Activated T-cell treated with anti-CD3 and anti-CD28 coated beads for 48 hours (primary cell): ENCODE measurements at regions not wholly inside any gene's neighbourhood (a gene's known extent, or its start where the extent isn't known, plus 50 kb on each side); places are given as distances from the start of the nearest gene placed in this dataset.

ENCODE experiments used
- DNase-seq: peaks from one replicate; pipeline ENCODE4 v3.0.0-alpha.2; 2020; ENCODE audit warnings: low read depth

DNA sequence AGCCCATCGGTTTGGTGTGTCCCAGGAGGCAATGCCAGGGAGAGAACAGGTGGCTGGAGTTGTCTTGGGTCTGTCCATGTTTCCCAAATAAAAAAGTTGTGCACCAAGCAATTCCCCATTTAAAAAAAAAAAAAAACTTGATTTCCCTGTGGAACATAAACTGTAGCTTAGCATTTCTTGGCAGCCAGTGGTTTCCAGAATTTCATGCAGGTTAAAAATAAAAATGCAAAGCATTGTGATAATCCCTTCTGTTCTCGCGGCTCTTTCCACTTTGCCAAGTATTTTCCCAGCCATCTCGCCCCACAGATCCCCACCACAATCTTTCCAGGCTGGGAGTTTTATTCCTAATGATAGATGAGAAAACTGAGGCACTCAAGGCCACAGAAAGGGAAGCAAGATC lies 51.4 kb upstream of the MSX1 start:
- DNase-seq, result no peak

DNA sequence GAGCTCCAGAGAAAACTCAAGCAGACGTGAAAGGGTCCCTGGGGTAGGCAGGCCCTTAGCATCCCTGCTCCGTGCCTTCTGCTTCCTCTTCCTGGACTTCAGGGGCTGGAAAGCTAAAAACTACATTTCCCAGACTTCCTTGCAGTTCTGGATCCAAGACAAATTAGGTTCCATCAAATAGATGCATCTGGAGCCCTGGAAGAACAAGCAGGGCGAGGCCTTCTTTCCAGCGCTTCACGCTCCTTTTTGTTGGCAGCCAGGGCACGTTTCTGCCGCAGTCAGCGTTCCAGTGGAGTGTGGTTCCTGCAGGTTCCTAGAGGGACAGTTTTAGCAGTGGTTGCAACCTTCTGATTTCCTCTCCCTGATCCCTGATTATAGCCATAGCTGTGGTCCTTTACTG lies 53.6 kb upstream of the MSX1 start:
- DNase-seq, result no peak

DNA sequence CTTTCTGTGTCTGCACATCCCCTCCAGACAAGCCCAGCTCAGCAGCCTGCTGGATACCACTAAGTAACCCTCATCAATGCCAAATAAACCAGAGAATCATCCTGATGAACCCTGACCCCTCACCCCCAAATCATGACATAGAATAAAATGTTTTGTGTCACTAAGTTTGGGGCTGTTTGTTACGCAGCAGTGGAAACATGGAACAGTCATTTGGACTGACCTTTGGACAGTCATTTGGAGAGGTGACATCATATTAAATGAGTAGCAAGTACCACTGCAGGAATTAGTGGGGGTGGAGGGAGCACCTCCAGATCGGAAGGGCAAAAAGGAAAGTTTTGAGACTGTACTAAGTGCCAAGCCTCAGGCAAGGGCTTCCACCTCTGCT lies 55.6 kb upstream of the MSX1 start:
- no peak for DNase-seq

DNA sequence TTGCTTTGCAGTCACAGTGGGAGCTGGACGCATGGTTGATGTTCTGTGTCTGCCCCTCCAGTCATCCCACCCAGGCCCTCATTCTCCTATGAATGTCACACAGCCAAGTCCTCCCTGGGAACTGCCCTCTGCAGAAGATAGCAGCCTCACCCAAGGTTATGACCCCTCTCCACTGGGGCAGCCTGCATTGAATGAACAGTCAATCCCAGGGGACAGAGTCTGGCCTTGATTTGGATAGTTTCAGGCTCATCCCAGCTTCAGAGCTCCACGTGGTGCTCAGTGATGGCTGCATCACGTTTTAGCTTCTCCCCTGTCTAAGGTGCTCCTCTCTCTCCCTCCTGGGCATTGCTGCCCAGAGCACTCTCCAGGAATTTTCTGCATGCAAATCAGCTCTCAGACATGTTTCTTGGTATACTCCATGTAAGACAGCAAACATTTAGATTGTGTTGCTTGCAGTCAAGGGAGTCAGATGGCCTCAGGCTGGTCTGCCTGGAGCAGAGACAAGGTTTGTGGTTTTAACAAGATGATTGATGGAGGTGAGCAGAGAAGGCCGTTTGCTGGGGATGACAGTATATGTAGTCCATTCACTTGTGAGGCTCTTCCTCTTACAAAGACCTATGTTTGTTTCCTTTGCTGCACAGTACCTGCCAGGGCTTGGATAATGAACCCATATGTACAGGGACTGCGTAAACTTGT lies 56.1 kb upstream of the MSX1 start:
- DNase-seq, result no peak

DNA sequence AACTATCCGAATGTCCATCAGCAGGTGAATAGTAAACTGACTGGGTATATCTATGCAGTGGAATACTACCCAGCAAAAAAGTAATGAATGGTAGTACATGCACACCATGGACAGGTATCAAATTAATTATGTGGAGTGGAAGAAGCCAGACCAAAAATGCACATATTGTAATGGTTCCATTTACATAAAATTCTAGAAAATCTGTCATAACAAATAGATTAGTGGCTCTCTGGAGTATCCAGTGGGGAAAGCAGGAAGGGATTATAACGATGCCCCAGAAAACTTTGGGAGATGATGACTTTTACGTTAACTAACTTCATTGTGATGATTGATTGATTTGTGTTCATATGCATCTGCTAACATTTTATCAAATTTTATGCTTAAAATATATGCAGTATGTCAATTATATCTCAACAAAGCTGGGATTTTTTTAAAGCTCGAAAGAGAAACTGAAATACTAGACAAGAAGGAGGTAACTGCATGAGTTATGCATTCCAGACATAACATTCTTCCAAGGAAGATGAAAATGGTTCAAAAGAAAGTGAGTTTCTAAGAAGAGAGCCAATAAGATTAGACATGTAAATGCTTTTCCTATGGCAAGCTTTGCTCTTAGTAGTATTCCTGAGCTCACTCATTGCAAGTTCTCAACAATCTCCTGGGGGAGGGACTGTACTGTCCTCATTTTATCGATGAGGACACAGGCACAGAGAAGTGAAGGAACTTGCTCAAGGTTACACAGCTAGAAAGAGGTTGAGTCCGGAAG lies 58.6 kb upstream of the MSX1 start:
- no peak for DNase-seq

DNA sequence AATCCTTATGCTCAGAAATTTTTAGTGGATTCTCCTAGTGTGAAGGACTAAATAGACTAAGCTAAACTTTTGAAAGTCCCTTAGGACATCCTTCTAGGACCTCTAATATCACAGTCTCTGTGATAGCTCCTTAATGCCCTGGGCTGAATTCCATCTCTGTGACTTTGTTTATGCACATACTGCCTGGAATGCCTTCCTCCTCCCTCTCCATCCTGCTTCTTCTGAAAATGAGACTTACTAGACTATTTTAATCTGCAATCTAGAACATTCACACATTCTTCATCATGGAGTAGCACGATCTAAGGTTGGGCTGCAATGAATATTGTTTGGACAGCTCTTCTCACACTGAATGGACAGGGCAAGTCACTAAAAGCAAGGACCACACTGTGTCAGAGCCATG lies 65.0 kb upstream of the MSX1 start:
- DNase-seq, result no peak

DNA sequence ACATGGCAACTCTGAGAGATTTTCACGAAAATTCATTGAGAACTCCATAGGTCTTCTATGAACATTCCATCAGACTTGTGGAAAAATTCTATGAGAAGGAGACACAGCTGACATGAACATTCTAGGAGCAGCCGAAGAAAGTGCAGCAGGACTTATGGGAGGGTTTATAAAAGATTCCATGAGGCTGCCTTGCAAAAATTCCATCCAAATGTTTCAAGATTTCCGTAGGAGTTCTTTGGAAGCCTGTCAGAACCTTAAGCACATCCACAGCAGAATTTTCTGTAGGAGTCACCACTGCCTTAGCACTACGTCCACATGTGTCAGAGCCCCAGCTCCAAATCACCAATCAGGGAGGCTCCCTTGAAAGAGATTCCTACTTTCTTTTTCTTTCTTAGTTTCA lies 67.0 kb upstream of the MSX1 start:
- no peak for DNase-seq

DNA sequence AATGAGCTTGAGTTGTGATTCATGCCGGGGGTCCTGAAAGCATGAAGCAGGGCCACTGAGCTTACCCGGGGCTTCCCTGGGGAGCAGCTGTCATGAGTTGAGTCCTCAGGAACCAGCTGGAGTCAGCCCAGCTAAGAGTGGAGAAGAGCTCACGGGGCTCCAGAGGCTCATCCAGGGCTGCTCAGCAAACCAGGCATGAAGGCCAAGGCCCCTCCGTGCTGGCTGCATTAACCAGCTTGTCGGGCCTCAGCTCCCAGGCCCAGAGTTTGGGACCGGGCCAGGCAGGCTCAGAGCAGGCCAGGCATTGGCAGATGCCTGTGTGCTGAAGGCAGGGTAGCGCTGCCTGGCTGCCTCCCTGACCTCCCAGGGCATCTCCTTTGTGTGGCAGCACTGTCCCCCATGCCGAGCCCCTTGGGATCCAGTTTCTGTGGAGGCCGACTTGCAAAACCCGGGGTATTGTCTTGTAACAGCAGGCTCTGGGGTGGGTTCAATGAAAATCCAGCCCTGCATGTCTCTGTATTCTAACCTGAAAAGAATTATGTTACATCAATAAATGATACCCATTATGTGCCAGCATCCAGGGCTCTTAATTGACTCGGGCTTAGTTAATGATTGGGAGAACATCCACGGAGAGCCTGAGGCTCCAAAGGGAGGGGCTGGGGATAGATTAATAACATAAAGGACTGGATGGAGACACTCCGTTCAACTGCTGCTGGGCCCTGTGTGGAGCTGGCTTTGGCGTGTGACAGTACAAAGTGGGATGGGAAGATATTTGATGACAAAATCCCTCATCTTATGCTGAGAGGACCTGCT lies 68.0 kb upstream of the MSX1 start:
- DNase-seq, result no peak

DNA sequence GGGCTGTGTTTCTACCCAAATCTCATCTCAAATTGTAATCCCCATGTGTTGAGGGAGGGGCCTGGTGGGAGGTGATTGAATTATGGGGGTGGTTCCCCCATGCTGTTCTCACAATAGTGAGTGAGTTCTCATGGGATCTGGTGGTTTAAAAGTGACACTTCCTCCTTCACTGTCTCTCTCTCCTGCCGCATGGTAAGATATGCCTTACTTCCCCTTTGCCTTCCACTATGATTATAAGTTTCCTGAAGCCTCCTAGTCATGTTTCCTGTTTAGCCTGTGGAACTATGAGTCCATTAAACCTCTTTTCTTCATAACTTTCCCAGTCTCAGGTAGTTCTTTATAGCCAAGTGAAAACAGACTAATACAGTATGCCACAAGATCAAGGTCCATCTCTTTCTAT lies 70.0 kb upstream of the MSX1 start:
- no peak for DNase-seq

DNA sequence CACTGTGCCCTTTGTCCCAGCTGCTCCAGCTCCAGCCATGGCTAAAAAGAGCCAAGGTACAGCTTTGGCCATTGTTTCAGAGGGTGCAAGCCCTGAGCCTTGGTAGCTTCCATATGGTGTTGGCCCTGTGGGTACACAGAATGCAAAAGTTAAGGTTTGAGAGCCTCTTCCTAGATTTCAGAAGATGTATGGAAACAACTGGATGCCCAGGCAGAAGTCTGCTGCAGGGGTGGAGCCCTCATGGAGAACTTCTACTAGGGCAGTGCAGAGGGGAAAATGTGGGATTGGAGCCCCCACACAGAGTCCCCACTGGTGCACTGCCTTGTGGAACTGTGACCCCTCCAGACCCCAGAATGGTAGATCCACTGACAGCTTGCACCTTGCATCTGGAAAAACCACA lies 70.9 kb upstream of the MSX1 start:
- DNase-seq, result no peak

DNA sequence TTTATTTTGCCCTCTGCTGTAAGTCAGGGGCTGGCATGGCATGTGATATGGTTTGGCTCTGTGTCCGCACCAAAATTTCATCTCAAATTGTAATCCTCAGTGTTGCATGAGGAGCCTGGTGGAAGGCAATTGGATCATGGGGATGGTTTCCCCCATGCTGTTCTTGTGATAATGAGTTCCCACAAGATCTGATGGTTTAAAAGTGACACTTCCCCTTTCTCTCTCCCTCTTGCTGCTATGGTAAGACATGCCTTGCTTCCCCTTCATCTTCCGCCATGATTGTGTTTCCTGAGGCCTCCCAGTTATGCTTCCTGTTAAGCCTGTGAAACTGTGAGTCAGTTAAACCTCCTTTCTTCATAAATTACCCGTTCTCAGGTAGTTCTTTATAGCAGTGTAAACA lies 72.0 kb upstream of the MSX1 start:
- no peak for DNase-seq

DNA sequence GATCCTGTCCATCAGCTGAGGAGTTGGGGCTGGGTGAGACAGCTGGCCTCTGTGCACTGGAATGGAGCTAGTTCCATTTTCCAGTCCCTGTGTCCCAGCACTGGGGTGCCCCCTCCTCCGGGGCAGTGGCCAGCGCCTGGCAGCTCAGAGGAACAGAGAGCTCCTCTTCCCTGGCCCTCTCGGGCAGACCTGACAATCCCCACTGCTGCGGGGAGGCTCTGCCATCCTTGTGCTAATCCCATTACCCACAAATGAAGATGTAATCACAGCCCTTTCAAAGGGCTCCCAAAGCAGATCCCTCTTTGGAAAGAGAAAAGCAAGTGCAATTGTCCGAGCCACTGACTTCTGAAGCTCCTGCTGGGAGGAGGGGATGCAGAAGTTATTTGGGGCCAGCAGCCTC lies 75.1 kb upstream of the MSX1 start:
- DNase-seq, result no peak

DNA sequence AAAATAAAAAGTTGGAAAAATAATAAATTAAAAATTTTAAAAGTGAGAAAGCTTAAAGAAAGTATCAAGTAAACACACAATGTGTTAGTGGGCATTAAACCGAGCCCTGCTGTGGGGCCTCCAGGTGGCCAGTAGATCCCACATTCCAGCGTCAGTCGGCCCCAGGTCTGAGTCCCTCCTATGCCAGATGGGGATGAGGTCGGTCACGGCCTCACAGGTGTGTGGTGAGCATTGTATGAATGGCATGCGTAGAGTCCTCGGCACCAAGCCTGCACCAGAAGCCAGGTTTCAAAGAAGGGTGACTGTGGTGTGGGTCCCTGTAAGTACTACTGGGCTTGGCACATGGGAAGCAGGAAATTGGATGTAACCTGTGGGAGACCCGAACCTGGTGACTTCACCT lies 75.6 kb upstream of the MSX1 start:
- no peak for DNase-seq

DNA sequence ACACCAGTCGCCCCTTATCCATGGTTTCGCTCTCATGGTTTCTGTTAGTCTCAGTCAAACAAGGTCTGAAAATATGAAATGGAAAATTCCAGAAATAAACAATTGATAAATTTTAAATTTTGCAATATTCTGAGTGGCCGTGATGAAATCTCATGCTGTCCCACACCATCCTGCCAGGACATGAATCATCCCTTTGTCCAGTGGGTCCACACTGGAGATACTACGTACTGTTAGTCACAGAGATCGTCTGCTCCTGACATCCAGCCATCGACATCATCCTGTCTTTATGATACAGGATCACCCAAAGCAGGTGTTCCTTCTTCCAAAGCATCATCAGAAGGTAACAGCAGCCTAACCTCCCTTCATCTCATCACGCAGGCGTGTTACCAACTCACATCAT lies 76.5 kb upstream of the MSX1 start:
- DNase-seq, result no peak

DNA sequence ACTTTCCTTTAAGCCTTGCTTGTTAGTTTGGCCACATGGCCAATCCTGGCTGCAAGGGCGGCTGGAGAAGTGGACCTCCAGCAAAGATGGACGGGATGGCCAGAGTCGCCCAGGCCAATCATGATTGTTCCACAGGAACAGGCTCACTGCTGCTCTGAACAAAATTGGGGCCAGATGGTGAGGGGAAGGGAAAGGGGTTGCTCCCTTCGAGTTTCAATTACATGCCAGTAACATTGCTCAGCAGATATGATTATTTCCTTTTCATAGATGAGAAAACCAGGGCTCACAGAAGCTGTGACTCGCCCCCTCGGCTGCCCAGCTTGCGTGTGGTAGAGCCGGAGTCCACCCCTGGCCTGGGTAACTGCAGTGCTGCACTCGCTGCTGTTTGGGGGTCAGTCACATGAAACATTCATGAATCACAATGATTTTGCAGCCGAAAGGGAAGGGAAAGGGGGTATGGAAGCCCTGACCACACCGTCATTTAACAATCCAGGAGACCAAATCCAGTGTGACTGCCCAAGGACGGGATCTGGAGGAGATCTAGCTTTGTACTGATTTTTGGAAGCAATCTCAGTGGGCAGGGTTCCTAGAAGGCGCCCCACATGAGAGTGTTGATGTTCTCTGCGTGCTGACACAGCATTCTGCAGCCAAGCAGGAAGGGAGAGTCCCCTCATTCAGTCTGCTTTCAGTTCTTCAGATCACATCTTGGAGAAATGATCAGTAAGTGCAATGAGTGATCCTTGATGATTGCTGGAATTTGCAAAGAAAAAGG lies 77.3 kb upstream of the MSX1 start:
- no peak for DNase-seq

DNA sequence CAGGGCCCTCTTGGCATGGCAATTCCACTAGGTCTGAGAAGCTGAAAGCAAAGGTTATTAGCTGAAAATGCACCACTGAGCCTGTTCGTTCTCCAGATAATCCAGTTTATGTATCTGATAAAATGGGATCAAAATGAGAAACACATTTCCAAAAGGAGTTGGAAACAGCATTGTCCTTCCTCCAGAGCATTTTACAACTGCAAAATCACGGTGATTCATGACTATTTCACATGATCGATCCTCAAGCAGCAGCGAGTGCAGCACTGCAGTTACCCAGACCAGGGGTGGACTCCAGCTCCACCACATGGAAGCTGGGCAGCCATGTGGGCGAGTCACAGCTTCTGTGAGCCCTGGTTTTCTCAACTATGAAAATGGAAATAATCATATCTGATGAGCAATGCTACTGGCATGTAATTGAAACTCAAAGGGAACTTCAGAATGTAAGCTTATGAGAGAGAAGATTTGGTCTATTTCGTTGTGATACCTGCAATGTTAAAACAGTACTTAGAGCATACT lies 78.7 kb upstream of the MSX1 start:
- no peak for DNase-seq

DNA sequence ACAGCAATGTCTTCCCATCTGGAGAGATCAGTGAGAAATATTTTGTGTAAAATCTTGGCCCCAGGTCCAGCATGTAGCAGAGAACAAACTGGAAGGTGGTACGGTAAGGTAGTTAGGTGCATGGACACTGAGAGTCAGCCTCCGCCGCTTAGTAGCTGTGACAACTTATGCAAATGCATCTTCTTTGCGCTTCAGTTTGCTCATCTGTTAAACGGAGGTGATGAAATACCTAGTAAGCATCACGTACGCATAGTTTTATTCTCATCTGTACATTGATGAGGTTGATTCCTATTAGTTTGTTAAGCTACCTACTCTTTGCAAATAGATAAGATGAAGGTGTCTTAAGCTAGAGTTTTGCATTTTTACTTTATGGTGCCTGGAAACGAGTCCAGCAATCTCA lies 80.0 kb upstream of the MSX1 start:
- no peak for DNase-seq

DNA sequence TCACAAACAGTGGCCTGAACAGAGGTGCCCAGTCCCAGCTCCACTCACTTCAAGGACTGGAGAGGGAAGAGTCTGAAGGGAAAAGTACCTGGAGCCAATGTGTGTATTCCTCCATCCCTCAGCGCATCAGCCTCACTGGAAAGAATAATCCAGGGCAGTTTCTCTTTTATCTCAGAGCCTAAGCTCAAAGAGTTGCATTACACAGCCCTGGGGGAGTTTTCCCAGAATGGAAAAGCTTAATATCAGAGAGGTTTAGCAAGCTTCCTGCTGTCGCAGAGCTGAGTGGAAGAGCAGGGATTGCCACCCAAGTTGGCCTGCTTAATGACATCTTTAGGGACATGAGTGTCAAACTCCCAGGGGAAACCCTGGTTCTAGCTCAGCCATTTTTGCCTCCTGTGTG lies 80.4 kb upstream of the MSX1 start:
- no peak for DNase-seq

DNA sequence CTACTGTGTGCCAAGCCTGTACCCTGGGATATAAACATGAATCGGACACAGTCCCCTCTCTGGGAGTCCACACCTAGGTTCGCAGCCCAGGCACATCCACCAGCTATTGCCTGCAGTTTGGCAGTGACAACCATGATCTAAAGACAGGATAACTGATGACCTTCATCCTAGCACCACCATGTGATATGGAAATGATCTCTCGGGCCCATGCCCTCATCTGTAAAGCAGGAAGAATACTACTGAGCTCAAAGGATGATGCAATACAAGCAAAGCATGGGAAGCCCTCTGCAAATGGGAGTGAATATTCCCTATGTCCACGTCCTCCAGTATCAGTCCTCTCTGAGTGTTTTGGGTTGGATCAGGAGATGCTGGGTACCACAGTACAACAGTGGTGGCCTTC lies 80.9 kb upstream of the MSX1 start:
- DNase-seq, result no peak

DNA sequence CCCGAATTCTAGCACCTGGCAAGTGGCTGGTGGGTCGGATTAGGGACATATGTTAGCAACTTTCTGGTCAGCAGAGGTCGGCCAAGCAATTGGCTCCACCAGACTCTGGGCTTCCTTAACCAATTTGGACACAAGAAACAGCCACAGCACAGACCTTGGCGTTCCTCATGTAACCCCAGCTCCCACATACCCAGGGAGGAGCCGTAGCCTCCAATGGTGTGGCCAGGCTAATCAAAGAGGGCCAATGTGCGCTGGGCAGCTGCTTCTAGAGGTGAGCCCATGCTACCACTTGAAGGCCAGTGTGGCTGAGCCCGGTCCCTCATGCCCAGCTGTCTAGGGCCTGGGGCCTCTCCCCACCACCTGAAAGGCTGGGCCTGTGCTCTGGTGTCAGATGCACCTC lies 82.5 kb upstream of the MSX1 start:
- no peak for DNase-seq

DNA sequence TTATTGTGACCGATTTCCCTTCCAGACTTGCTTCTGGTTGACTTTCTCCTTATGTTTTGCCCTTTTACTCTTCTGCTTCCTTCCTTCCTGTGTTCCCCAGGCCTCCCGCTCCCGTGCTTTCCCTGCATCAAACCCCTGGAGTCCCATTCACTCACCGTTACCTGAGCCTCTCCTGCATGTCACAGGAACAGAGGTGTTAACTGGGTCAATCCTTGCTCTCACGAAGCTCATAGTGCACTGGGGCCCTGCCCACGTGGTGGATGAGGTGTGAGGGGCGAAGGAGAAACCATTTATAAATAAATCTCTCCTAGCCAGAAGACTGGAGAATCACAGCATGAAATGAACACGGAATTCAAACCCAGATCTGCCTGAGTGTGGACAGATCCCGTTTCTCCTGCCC lies 83.1 kb upstream of the MSX1 start:
- DNase-seq, result no peak

DNA sequence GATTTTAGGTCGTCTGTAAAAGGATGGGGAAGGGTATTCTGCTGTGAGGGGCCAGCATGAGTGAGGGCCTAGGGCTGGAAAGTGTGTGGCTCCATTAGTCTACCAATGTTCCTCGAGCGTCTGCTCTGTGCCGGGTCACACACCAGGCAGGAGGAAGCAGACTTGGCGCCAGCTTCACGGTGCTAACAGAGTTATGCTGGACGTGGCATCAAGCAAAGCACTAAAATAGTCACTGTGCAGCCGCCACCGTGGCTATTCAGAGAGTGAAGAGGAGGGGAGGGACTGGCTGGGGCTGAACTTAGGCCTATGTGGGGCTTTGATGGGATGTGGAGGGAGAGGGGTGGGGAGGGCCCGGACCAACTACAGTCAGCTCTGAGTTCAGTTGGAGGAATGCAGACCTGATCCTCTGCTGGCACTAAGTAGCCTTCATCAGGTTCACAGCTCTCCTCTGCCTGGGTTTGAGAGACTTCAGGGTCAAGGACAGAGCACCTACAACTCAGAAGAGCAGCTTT lies 83.9 kb upstream of the MSX1 start:
- no peak for DNase-seq
